Sigmoid colon (tissue), 4 donors: ENCODE measurements at regions not wholly inside any gene's neighbourhood (a gene's known extent, or its start where the extent isn't known, plus 50 kb on each side); places are given as distances from the start of the nearest gene placed in this dataset.

Experiments used
- CTCF ChIP-seq, 4 experiments: fragments of 450-650 bp in 3 of 4; fragments of 200-600 bp in 1 of 4; IDR thresholded peaks; one replicate each; pipeline ENCODE4 v1.5.1; 2016 to 2019; ENCODE audit warnings: antibody characterized with exemption in 4 of 4, mild to moderate bottlenecking in 3 of 4, moderate library complexity in 2 of 4
- EP300 ChIP-seq, 4 donors: sonication (generic); formaldehyde crosslinking; IDR thresholded peaks; one replicate each; pipeline ENCODE4 v1.6.1; 2017; ENCODE audit warnings: antibody characterized with exemption in 4 of 4
- POLR2A ChIP-seq, 2 donors: fragments of 450-650 bp; IDR thresholded peaks; one replicate each; pipeline ENCODE4 v1.6.1; 2016; ENCODE audit warnings: antibody characterized with exemption in 2 of 2, mild to moderate bottlenecking in 2 of 2, moderate library complexity in 2 of 2
- POLR2AphosphoS5 ChIP-seq, 4 donors: sonication (generic); formaldehyde crosslinking; IDR thresholded peaks; one replicate each; pipeline ENCODE4 v1.6.1; 2017; ENCODE audit warnings: antibody characterized with exemption in 4 of 4

- no peak for TF ChIP-seq CTCF (IDR thresholded peaks at IDR 0.05)
- no peak for TF ChIP-seq POLR2A (IDR thresholded peaks at IDR 0.05)
- TF ChIP-seq EP300 (IDR thresholded peaks at IDR 0.05), result no peak
- TF ChIP-seq POLR2AphosphoS5 (IDR thresholded peaks at IDR 0.05), result no peak
Observed at GRCh38 chr2:151174127-151174526, 87.5 kb downstream of the RBM43 start.
